ENCODE measurements at regions not wholly inside any gene's neighbourhood (a gene's known extent, or its start where the extent isn't known, plus 50 kb on each side); places are given as distances from the start of the nearest gene placed in this dataset.

DNA sequence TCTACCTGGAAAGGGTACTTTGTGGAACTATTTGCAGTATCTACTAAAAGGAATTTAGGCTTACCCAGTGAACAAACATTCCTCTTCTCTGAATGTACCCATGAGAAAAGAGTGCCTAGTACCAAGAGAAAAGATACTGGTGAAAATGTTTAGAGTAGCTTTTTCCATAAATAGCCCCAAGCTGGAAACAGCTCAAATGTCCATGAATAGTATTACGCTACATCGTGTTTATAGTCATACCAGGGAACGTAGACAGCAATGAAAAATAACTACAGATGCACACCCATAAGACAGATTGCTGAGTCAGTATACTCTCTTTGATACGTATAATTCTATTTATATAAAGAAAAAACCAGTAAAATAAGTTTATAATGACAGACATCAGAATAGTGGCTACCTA lies 285.9 kb downstream of the KLF6 start:
- intact Hi-C loops (cut with DNase I; ENCODE audit: low total_unique reads), result no loop called here
- DNase-seq, result no peak
- Histone ChIP-seq H3K4me1 (peaks cover 9 to 21% of the 10 kb centered on the region in 2 donors), H3K4me3 (no peak overlapping the region), H3K36me3 (no peaks in the 10 kb centered on the region), H3K27ac (no peak overlapping the region), H3K27me3 (no peaks in the 10 kb centered on the region), H3K9me3 (no peaks in the 10 kb centered on the region)
- no peak for TF ChIP-seq POLR2A (IDR thresholded peaks at IDR 0.05)
- TF ChIP-seq, protein P1, sequence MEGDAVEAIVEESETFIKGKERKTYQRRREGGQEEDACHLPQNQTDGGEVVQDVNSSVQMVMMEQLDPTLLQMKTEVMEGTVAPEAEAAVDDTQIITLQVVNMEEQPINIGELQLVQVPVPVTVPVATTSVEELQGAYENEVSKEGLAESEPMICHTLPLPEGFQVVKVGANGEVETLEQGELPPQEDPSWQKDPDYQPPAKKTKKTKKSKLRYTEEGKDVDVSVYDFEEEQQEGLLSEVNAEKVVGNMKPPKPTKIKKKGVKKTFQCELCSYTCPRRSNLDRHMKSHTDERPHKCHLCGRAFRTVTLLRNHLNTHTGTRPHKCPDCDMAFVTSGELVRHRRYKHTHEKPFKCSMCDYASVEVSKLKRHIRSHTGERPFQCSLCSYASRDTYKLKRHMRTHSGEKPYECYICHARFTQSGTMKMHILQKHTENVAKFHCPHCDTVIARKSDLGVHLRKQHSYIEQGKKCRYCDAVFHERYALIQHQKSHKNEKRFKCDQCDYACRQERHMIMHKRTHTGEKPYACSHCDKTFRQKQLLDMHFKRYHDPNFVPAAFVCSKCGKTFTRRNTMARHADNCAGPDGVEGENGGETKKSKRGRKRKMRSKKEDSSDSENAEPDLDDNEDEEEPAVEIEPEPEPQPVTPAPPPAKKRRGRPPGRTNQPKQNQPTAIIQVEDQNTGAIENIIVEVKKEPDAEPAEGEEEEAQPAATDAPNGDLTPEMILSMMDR (IDR thresholded peaks at IDR 0.05 in 4 of 5, conservative IDR thresholded peaks at IDR 0.05 in 1 of 5), result no peak
- in situ Hi-C loops (cut with MboI; ENCODE audit: low sequenced_read_pairs in 4 of 4), result no loop called here
- peak in 1 of 2 donors; percentile 24 for ATAC-seq

DNA sequence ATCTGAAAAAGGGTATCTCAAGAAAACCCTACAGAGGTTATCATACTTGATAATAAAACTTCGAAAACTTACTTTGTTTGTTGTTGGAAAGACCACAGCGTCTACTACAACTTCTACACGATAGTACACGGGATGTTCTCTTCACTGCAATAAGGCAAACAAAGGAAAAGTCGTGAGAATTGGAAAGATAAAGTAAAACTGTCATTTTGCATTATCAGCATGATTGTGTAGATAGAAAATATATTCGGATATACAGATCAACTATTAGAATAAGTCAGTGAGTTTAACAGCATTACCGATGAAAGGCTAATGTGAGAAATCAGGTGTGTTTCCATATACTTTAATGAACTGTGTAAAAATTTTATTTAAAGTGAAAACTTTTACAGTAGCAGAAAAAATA lies 287.4 kb downstream of the KLF6 start:
- TF ChIP-seq, protein P1 (IDR thresholded peaks at IDR 0.05 in 4 of 5, conservative IDR thresholded peaks at IDR 0.05 in 1 of 5), result no peak
- no peak for TF ChIP-seq POLR2A (IDR thresholded peaks at IDR 0.05)
- in situ Hi-C loops (cut with MboI; ENCODE audit: low sequenced_read_pairs in 4 of 4), result no loop called here

DNA sequence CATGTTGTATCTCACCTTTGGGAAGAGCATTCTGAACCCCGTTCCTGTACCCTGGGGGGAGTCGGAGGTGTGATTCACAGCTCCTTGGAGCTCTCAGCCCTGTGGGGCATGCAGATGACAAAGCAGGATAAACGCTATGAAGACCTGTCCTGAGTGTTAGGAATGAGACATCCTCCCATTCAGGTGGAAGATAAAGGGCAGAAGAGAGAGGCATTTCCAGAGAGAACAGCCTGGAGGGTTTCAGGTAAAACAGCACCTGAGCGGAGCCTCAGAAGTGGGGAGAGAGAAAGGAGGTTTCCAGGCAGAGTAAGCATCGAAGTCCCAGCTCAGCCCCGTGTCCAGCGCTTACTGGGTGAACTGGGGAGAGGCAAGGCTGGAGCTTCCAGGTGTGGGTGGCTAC lies 288.9 kb downstream of the KLF6 start:
- in situ Hi-C loops (cut with MboI; ENCODE audit: low sequenced_read_pairs in 4 of 4), result no loop called here
- Histone ChIP-seq H3K27me3 (no peaks in the 10 kb centered on the region), H3K36me3 (no peaks in the 10 kb centered on the region), H3K9me3 (no peaks in the 10 kb centered on the region), H3K27ac (no peak overlapping the region), H3K4me3 (no peak overlapping the region), H3K4me1 (peaks cover 9 to 21% of the 10 kb centered on the region in 2 donors)
- DNase-seq (no peak), ATAC-seq (no peak)
- TF ChIP-seq, protein P1 (IDR thresholded peaks at IDR 0.05 in 4 of 5, conservative IDR thresholded peaks at IDR 0.05 in 1 of 5), result no peak
- TF ChIP-seq POLR2A (IDR thresholded peaks at IDR 0.05), result no peak
- intact Hi-C loops (cut with DNase I; ENCODE audit: low total_unique reads), result no loop called here

More for the DNA sequence above, 287.4 kb downstream of the KLF6 start:
- no peak overlapping the region for H3K27ac ChIP-seq
- H3K4me3 ChIP-seq, result no peak overlapping the region
- no peaks in the 10 kb centered on the region for H3K9me3 ChIP-seq
- no peaks in the 10 kb centered on the region for H3K27me3 ChIP-seq
- ATAC-seq, result no peak
- DNase-seq, result no peak
- peaks cover 9 to 21% of the 10 kb centered on the region in 2 donors for H3K4me1 ChIP-seq
- H3K36me3 ChIP-seq, result no peaks in the 10 kb centered on the region
- intact Hi-C loops (cut with DNase I; ENCODE audit: low total_unique reads), result no loop called here

DNA sequence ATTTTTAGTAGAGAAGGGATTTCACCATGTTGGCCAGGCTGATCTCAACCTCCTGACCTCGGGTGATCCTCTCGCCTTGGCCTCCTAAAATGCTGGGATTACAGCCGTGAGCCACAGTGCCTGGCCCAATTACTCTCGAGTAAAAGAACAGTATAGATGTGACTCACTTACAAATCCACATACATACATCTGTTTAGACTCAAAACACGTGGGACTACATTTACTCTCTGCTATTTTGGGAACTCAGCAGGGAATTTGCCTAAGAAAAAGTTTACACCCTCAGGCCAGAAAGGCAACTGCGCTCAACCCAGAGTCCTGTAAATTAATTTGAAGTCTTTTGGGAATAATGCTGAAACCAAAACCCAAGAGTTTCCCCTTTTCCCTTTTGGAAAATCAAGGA lies 289.7 kb downstream of the KLF6 start:
- in situ Hi-C loops (cut with MboI; ENCODE audit: low sequenced_read_pairs in 4 of 4), result no loop called here
- Histone ChIP-seq H3K9me3 (no peaks in the 10 kb centered on the region), H3K4me1 (peaks cover 4 to 16% of the 10 kb centered on the region in 2 donors), H3K36me3 (no peaks in the 10 kb centered on the region), H3K27ac (peak overlapping the region in 3 of 4 donors; percentile 52 to 61 (median 60)), H3K4me3 (no peak overlapping the region), H3K27me3 (no peaks in the 10 kb centered on the region)
- no peak for ATAC-seq
- TF ChIP-seq, protein P1 (IDR thresholded peaks at IDR 0.05 in 4 of 5, conservative IDR thresholded peaks at IDR 0.05 in 1 of 5), result no peak
- no peak for TF ChIP-seq POLR2A (IDR thresholded peaks at IDR 0.05)
- intact Hi-C loops (cut with DNase I; ENCODE audit: low total_unique reads), result no loop called here
- no peak for DNase-seq

DNA sequence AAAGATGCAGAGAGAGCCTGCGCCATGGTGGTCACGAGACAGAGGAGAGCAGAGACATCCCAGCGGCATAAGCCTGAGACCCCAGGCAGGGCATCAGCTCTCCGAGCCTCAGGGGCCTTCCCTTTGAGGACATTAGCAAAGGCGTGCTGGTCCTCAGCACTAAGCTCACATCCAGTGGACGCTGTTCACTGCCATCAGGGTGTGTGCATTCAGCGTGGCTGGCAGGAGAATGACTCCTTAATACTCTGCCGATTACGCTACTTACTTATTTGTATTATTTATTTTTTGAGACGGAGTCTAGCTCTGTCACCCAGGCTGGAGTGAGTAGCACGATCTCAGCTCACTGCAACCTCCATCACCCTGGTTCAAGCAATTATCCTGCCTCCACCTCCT lies 290.2 kb downstream of the KLF6 start:
- Histone ChIP-seq H3K9me3 (no peaks in the 10 kb centered on the region), H3K36me3 (no peaks in the 10 kb centered on the region), H3K4me3 (peak overlapping the region in 1 of 4 donors; percentile 22), H3K27me3 (no peaks in the 10 kb centered on the region), H3K4me1 (peaks cover 0 to 12% of the 10 kb centered on the region in 2 donors), H3K27ac (peak overlapping the region; percentile 19 to 61 (median 56))
- TF ChIP-seq POLR2A (IDR thresholded peaks at IDR 0.05), result no peak
- TF ChIP-seq, protein P1 (IDR thresholded peaks at IDR 0.05 in 4 of 5, conservative IDR thresholded peaks at IDR 0.05 in 1 of 5), result no peak
- intact Hi-C loops (cut with DNase I; ENCODE audit: low total_unique reads), result no loop called here
- in situ Hi-C loops (cut with MboI; ENCODE audit: low sequenced_read_pairs in 4 of 4), result no loop called here
- no peak for ATAC-seq
- no peak for DNase-seq

All from gastrocnemius medialis (tissue), 4 donors.